Fibroblast of skin of scalp (primary cell): ENCODE measurements at regions not wholly inside any gene's neighbourhood (a gene's known extent, or its start where the extent isn't known, plus 50 kb on each side); places are given as distances from the start of the nearest gene placed in this dataset.

Source experiments
- DNase-seq: peaks from one replicate; pipeline ENCODE4 v3.0.0-alpha.2; 2013

DNA sequence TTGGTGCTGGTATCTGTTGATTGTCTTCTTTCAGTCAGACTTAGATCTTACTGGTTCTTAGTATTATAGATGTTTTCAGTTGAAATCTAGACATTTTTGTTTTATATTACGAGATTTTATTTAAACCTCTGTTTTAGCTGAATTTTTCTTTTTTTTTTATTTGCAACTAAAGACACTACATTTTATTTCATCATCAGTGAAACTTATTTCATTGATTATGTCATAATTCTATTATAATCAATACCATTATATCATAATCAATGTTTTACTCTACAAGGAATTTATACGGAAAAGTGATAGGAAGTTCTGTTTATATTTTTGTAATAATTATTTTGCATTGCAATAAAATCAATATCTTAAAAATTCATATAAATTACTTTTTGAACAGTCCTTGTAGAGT, 477.4 kb upstream of the MDFIC2 start:
- DNase-seq, result no peak

DNA sequence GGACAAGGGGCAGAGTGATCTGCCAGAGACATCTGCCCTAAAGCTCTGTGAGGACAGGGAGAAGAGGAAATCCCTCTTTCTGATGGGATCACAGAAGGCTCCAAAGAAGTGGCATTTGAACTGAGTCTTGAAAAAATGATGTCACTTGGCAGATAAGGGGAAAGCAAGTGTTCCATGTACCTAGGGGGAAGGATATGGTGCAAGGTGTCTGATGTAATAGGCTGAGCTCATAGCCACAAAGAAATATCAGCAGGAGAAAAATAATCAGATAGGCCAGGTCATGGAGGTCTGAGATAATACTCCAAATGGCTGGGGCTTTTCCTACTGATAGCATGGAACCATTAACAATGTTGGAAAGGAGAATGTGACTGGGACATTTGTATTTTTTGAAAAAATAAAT, 468.4 kb upstream of the MDFIC2 start:
- no peak for DNase-seq

DNA sequence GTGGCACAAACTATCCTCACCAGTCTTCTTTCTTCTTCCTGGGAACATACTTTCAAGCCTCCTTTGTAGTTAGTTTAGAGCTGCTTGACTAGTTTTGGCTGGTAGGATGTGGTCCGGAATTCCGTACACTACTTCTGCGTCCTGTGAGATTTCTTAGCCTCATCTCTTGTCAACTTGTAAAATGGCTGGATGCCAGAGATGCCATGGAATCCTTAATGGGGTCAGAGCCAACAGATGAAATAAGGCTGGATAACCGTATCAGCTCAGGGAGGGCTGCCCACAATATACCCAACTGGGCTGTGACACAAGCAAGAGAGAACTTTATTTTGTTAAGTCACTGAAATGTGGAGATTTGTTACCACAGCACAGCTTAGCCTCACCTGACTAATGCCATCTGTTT, 466.9 kb upstream of the MDFIC2 start:
- no peak for DNase-seq

DNA sequence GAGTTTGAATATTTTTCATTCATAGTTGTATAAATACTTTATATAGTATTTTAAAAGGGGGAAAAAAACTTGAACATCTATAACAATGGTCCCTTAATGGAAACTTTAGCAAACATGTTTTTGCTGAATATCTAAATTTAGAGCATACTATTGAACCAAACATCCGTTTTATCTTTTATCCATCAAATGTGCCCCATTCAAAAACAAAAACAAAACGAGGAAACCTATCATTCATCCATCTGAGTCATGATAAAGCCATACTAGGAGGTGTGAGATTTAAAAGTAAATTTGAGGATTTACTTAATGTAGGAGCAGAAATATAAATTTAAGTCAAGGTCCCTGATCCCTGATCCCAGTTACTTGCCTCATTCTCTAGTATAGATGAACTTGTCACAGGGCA, 463.6 kb upstream of the MDFIC2 start:
- no peak for DNase-seq

DNA sequence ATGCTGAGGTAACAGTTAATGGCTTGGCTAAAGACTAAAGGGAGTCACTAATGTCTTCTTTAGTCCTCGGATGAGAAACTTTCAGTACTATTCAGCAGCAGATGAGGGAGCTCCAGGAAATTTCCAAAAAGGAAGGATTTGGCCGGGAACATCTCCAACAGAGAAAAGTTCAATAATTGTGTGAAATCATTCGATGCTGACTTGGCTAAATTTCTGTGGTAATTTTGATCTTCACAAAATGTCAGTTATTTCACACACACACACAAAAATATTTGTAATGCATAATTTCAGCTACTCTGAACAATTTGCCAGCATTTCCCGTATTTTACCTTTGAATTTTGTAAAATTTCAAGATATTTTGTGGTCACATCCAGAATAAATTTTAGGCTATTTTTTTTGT, 462.8 kb upstream of the MDFIC2 start:
- DNase-seq, result no peak

DNA sequence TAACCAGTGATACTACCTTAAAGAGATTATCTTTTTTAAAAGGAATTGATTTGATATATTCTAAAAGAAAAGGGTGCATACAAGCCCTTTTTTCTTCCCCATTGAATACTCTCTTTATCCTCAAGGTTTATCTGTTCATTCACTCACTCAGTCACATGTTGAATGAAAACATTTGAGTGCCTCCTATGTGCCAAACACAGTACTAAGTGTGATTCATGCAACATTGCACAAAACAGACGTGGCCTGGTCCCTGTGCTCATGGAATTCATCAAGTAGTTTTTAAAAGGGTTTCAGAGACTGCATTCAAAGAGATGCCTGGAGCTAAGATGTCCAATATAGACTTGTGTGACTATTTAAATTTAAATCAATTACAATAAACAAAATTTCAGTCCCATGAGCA, 462.2 kb upstream of the MDFIC2 start:
- DNase-seq, result no peak

DNA sequence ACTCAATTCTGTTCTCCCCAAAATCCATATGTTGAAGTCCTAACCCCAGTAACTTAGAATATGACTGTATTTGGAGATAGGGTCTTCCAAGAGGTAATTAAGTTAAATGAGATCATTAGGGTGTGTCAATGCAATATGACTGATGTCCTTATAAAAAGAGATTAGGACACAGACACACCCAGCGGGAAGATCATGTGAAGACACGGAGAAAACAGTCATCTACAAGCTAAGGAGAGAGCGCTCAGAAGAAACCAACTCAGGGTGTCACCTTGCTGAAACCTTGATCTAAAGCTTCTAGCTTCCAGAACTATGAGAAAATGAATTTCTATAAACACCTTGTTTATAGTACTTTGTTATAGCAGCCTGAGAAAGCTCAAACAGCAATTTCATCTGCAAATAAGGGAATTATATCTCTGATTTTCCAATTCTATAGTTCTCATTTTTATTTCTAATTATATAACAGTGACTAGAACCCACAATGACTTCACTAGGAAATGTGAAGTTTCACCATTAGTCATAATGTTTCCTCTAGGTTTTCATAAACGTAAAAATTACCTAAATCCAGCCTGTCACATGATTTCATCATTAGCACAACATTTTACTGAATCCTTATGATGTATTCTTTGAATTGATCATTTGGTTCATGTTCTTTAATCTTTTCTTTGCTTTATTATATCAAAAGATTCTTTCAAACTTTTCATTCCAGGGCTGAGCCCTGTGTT, 459.1 kb upstream of the MDFIC2 start:
- peak; percentile 31 for DNase-seq

DNA sequence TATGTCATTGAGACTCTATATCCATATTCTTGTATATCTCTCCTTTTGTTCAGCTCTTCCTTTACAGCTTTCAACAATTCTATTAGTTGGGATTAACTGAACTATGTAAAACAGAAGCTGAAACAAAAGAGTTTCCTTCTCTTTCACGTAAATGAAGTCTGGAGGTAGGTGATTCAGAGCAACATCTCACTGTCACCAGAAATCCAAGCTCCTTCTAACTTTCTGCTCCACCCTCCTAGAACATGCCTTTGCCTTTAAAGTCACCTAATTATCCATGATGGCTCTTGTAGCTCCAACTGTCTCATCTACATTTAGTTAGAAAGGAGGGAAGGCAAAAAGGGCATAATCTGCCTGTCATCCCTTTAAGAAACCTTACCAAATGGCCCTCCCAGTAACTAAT, 458.2 kb upstream of the MDFIC2 start:
- no peak for DNase-seq

DNA sequence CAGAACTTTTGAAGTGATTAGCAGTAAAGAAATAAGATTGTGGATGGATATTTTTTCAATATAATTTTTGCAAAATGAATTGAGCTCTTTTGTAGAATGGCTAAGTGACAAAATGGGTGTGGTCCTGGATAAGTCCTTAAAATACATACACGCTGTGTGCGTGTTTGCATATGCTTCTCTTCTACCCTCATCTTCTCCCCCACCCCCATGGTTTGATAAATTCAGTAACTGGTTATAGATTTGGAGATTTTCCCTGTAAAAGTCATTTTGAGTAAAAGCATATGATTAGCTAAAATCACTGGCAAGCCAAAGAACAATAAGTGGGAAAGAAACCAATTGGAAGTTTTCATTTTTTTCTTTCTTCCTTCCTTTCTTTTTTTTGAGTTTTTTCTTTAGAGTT, 453.9 kb upstream of the MDFIC2 start:
- no peak for DNase-seq

DNA sequence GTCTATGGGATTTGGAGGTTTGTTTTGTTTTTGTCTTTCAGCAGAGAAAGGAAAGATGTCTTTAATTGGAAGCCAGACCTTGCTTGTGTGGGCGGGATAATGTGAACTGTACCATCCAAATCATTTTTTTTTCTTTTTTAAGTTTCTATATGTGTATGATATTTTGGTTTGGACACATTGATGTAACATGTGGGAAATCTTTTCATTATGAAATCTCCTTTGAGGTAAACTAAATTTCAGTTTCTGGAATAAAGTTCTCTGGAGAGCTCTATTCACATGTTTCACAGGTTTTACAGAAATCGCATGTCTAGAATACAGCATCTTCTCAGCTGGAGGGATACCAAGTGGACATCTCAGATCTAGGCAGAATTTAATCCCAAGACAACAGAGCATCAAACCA, 451.5 kb upstream of the MDFIC2 start:
- DNase-seq, result no peak

DNA sequence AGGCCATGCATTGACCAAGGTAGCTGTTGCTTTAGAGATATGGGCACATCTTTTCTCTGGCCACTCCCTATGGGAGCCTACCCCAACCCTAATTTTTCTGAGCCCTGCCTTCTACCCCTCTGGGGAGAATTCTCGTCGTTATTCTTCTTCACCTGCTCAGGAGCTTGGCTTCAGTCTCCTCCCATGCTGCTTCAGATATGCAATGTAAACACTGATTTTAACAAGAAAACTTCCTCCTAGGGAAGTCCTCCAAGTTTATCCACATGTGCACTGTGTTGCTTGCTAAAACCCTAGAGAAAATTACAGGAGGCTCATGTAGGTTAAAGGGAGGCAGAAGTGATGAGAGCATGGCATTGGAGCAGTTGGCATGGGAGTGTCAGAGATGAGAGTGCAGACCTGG, 445.2 kb upstream of the MDFIC2 start:
- DNase-seq, result no peak

DNA sequence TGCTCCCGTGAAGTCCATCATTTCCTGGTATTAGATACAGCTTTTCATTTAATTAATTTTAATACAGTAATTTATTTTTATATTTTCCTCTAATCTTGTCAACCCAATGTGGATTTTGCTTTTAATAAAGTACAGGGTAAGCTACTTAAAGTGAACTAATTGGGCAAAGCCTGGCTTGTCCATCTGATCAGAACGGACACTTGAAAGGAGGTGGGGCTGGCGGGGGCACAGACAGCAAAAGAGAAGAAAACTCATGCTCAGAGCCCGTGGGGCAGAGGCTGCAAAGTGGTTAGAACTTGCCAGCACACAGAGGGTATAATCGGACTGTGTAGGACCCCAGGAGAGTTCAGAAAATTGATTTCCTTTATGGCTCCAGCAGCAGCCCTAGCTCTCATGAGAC, 443.1 kb upstream of the MDFIC2 start:
- no peak for DNase-seq

DNA sequence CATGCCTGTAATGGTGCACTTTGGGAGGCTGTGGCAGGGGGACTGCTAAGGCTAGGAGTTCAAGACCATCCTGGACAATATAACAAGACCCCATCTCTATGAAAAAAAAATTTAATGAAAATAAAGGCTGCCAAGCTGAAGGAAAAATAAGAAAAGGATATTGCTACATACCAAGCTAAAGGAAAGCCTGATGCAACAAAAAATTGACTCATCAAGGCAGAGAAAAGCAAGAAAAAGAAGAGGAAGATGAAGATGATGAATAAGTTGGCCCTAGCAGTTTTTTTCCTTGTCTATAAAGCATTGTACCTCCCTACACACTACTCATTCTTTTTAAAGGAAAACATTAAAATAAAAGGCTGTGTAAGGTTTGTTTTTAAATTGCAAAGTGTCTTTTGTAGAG, 441.9 kb upstream of the MDFIC2 start:
- no peak for DNase-seq

DNA sequence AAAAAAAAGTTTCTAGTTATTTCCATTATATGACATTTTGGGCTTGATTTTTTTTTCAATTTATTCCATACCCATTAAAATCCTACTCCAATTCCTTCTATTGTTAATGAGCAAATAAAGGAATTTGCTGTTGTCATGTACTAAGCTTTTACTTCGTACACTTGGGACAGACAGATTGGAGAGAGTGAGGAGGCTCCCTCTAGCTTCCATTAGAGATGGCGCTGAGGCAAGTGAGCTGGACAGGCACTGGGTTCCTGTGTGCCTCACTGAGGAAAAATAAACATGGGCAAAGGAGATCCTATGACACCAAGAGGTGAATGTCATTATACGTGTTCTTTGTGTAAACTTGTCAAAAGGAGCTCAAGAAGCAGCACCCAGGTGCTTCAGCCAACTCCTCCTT, 441.1 kb upstream of the MDFIC2 start:
- DNase-seq, result no peak

DNA sequence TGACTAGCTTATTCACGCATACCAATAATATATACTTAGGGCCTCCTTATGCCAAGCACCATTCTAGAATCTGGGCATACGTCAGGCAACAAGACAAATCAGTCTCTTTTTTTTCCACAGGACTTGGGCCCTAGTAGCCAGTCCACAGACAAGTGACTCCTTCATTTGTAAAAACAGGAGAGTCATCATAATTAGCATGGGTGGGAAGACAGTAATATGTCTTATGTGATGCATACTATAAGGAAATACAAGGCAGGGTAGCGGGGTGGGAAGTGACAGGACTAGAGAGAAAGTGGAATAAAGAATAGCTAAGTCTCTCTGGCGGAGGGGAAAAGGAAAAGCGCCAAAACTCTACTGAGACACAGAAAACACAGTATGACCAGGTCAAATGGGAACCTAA, 439.6 kb upstream of the MDFIC2 start:
- DNase-seq, result no peak

DNA sequence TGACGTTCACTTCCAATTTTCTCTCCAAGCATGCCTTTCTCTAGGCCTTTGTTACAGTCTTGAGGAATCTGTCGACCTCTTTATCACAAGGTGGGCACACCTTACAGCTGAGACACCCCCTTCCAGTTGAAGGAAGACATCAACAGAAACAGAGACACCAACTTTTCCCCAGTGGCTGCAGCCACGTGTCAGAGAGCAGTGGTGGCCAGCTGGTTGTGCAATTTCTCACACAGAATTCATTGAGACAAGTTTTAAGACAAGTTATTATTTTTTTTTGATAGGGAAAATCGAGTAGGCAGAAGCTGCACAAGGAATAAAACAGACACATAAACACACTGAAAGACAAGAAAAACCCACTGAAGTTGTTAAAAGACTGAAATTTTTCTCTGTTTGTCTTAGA, 436.7 kb upstream of the MDFIC2 start:
- DNase-seq, result no peak

DNA sequence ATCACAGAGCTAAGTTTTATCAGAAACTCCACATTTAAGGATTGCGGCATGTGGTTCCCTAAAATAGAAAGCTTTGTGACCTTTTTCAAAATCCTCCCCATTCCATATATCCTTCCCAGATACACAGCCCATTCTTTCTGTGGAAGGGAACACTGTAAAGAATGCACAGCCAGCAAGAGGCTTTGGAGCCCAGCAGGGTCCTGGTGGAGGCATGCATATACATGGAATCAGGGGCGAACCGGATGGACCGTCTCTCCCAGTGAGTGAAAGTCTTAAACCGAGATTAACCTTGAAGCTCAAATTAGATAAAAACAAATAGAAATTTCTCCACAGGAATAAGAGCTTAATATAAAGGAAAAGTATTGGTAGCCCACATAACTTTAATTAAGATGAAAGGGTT, 436.2 kb upstream of the MDFIC2 start:
- DNase-seq, result no peak

DNA sequence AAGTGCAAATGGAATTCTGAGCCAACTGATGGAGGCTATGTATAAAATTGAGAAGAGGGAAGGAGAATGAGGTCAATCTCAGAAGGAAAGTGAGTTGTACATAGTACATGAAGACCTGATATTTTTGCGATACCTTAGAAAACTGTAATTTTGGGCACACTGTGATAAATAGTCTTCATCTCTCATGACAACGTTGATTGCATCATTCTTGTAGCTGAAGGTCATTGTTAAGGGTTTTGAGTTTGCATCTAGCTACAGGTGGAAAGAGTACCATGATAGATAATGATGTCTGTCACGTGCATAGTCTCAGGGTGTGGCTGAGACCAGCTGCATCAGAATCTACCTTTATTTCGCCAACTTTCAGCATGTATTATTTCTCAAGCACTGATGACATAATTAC, 435.4 kb upstream of the MDFIC2 start:
- DNase-seq, result no peak

DNA sequence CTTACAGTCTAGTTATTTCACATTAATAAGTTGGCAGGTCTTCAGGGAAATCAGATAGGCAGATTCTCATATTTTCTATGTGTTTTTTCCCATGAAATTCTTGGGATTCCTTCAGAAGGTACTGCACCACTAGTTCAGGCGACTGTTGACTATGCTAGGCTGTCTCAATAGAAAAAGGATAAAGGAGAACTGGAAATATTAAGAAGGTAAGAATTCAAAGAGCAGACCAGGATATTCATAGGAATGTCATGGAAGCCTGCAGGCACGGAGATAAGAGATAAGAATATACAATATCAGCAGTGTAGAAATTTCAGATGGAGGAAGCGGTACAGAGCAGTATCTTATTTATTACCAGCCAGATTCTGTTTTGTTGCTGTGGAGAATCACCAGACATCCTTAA, 432.1 kb upstream of the MDFIC2 start:
- no peak for DNase-seq

DNA sequence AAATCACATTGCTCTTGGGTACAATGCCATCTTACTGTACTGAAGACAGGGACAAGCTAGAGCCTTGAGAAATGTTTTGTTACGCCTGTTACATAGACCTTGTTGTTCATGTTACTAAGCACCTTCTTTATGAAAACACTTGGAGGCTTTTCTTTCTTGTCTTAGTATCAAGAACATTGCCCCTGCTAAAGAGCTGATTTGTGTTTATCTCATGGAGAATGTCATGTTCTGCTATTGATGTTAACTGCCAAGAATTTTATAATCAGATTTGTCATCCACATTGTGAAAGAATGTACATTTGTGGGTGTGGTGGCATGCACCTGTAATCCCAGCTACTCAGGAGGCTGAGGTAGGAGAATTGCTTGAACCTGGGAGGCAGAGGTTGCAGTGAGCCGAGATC, 431.3 kb upstream of the MDFIC2 start:
- no peak for DNase-seq

DNA sequence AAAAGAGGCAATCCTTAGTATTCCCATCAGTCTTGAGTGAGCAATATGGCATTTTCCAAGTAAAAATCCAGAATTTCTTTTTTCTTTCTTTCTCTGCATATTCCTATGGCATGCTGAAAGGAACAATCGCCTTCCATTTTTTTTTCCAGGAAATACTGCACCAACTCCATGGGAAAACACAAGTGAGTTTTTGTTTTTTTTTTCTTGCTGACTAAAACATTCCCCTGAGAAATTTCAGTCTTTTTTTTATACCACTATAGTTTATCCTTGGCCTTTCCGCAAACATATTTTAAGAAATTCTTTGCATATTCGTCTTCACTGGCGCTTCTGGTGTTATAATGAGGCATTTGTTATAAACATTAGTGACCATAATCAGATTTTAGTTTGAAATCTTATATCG, 429.6 kb upstream of the MDFIC2 start:
- peak; percentile 13 for DNase-seq

DNA sequence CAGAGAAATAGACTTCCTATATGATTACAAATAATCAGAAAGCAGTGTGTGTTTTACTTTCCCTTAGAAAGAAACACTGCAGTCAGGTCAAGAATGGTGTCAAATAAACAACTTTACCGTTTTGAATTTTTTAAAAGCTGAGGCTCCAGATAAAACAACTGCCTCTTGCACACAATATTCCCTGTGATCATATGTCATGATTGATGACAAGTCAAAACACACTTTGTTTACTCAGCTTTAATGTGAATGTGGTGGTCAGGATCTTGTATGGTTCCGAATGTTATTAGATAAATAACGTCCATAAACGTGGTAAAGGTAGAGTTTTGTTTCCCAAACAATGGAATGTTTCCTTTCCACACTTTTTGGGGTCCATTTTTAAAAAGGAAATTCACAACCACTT, 428.4 kb upstream of the MDFIC2 start:
- no peak for DNase-seq

DNA sequence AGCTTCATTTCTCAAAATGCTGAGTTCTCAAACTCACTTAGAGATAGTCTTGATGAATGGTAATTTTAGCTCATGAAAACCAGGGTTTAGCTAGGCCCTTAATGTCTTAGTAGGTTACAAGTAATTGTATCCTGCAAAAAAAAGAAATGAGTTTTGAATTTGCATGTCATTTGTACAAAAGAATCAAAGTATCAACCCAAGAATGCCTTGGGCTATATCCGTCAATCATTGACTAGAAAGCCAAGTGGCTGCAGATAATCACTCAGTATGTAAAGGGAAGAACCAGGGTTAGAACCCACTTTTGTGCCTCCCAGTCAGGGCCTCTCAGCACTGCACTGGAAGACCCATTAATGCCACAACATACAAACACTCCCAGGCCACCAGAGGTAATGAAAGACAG, 427.6 kb upstream of the MDFIC2 start:
- no peak for DNase-seq

DNA sequence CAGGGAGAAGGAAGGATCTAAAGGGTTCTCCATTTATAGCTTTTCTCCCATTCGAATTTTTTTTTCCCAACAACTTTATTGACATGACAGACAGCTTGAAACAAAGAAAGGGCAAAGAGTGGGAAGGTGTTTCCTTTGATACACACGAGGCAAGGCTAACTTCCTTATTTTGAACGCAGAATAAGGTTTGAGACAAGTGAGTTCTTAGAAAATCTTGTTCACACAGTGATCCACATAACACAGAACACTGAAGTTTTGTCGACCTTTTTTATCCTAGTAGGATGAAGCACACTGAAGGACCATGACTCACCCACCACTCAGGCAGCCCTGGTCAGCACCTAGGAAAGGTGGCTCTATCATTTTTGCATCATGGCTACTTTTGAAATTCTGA, 425.8 kb upstream of the MDFIC2 start:
- no peak for DNase-seq

DNA sequence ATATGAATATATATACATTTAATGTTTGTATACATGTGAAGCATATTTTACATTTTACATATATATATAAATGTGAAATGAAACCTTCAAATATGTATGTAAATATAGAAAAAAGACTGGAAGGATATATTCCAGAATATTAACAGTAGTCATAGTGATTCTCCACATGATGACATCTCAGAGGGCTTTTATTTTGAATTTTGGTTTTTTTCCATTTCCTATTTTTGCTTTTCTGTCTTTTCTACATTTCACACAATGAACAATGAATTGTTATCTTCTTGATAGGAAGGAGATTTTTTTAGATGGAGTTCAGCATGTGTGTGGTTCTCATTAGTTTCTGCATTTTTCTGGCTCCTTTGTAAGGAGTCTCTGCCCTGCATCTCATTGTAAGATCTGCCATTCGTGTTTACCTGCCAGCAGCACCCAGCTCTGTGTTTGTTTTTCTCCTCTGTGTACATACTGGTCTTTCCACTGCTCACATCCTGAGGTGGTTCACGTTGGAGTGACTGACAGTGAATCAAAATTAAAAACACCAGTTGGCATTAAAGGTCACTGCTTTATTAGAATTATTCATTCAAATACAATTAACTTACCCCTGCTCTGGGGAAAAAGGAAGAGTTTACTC, 425.3 kb upstream of the MDFIC2 start:
- no peak for DNase-seq
